HG03558 (cell line): ENCODE measurements at regions not wholly inside any gene's neighbourhood (a gene's known extent, or its start where the extent isn't known, plus 50 kb on each side); places are given as distances from the start of the nearest gene placed in this dataset.
"Not testable (repeated sequence)": the region's sequence is repeated elsewhere in the genome, so short reads cannot be mapped to it uniquely, and the experiment has no call there.

Experiments
- ATAC-seq: cut with Tn5 transposase; IDR thresholded peaks from one replicate; pipeline ENCODE4 v1.9.1; 2021; ENCODE audit warnings: moderate number of reproducible peaks; ENCODE audit not compliant: unreplicated experiment; ENCODE audit errors: extremely low read depth

- no peak for ATAC-seq
Observed at GRCh38 chr12:102299731-102300130, 102.1 kb upstream of the PMCH start.

GRCh38 chr12:102298022-102298421, 100.4 kb upstream of the PMCH start:
- no peak for ATAC-seq

GRCh38 chr12:102297412-102297811, 99.8 kb upstream of the PMCH start:
- no peak for ATAC-seq

GRCh38 chr12:102294568-102294967, 96.9 kb upstream of the PMCH start:
- no peak for ATAC-seq

GRCh38 chr12:102291498-102292440, 94.1 kb upstream of the PMCH start:
- not testable (repeated sequence) for ATAC-seq

- not testable (repeated sequence) for ATAC-seq
Observed at GRCh38 chr12:102289702-102290101, 92.1 kb upstream of the PMCH start.

- no peak for ATAC-seq
Observed at GRCh38 chr12:102281231-102281630, 83.6 kb upstream of the PMCH start.

- not testable (repeated sequence) for ATAC-seq
Observed at GRCh38 chr12:102255687-102256086, 58.1 kb upstream of the PMCH start.

GRCh38 chr12:102251005-102251404, 53.4 kb upstream of the PMCH start:
- not testable (repeated sequence) for ATAC-seq

- ATAC-seq, result no peak
Observed at GRCh38 chr12:102249079-102249841, 51.6 kb upstream of the PMCH start.
